Stimulated activated memory B cell treated with anti-CD40 and anti-IgM and Interleukin-4, amounts not matched to agents 10 μg/mL and 1 μg/mL and 100 μg/mL, for 72 hours (primary cell): ENCODE measurements at regions not wholly inside any gene's neighbourhood (a gene's known extent, or its start where the extent isn't known, plus 50 kb on each side); places are given as distances from the start of the nearest gene placed in this dataset.

Source experiments
- ATAC-seq: fragments of 150-1000 bp; cut with Tn5 transposase; 2 replicates; pipeline ENCODE4 v1.10.0; 2021
- H3K27ac Mint-ChIP-seq: one replicate; pipeline ENCODE4 v1.8.0; 2022; ENCODE audit warnings: mild to moderate bottlenecking, mixed read lengths
- H3K27me3 Mint-ChIP-seq: one replicate; pipeline ENCODE4 v1.8.0; 2022; ENCODE audit warnings: mixed read lengths
- H3K36me3 Mint-ChIP-seq: one replicate; pipeline ENCODE4 v1.8.0; 2022; ENCODE audit warnings: mixed read lengths
- H3K4me1 Mint-ChIP-seq: one replicate; pipeline ENCODE4 v1.8.0; 2022; ENCODE audit warnings: mixed read lengths
- H3K4me3 Mint-ChIP-seq: one replicate; pipeline ENCODE4 v1.8.0; 2022; ENCODE audit warnings: mild to moderate bottlenecking, moderate library complexity, mixed read lengths
- H3K9me3 Mint-ChIP-seq: one replicate; pipeline ENCODE4 v1.8.0; 2022; ENCODE audit warnings: mixed read lengths

GRCh38 chr6:41404182-41404845 is 68.9 kb downstream of the NCR2 start:
- Mint-ChIP-seq H3K27me3 (peaks cover 43% of the 10 kb centered on the region), H3K9me3 (peaks cover 6% of the 10 kb centered on the region), H3K36me3 (no peaks in the 10 kb centered on the region), H3K4me3 (no peak overlapping the region), H3K27ac (no peak overlapping the region), H3K4me1 (no peaks in the 10 kb centered on the region)
- no peak for ATAC-seq

GRCh38 chr6:41405941-41406727 is 70.7 kb downstream of the NCR2 start:
- no peak for ATAC-seq
- Mint-ChIP-seq H3K27me3 (peaks cover 36% of the 10 kb centered on the region), H3K27ac (no peak overlapping the region), H3K4me1 (no peaks in the 10 kb centered on the region), H3K36me3 (no peaks in the 10 kb centered on the region), H3K9me3 (peaks cover 6% of the 10 kb centered on the region), H3K4me3 (no peak overlapping the region)

GRCh38 chr6:41406728-41407489 is 71.5 kb downstream of the NCR2 start:
- H3K4me1 Mint-ChIP-seq = no peaks in the 10 kb centered on the region
- no peak overlapping the region for H3K4me3 Mint-ChIP-seq
- H3K36me3 Mint-ChIP-seq = no peaks in the 10 kb centered on the region
- H3K27me3 Mint-ChIP-seq = peaks cover 36% of the 10 kb centered on the region
- peaks cover under 1% of the 10 kb centered on the region for H3K9me3 Mint-ChIP-seq
- no peak overlapping the region for H3K27ac Mint-ChIP-seq
- no peak for ATAC-seq

- Mint-ChIP-seq H3K27ac (no peak overlapping the region), H3K9me3 (no peaks in the 10 kb centered on the region), H3K27me3 (peaks cover 35% of the 10 kb centered on the region), H3K36me3 (no peaks in the 10 kb centered on the region), H3K4me1 (no peaks in the 10 kb centered on the region), H3K4me3 (no peak overlapping the region)
- no peak for ATAC-seq
Measured at GRCh38 chr6:41408576-41408975, 73.2 kb downstream of the NCR2 start.

- no peak for ATAC-seq
- H3K36me3 Mint-ChIP-seq = no peaks in the 10 kb centered on the region
- no peaks in the 10 kb centered on the region for H3K4me1 Mint-ChIP-seq
- H3K9me3 Mint-ChIP-seq = no peaks in the 10 kb centered on the region
- H3K4me3 Mint-ChIP-seq = no peak overlapping the region
- H3K27me3 Mint-ChIP-seq = peaks cover 35% of the 10 kb centered on the region
- H3K27ac Mint-ChIP-seq = no peak overlapping the region
Measured at GRCh38 chr6:41408982-41409381, 73.6 kb downstream of the NCR2 start.

- H3K27ac Mint-ChIP-seq = no peak overlapping the region
- no peak for ATAC-seq
Measured at GRCh38 chr6:41409489-41409888, 74.1 kb downstream of the NCR2 start.

GRCh38 chr6:41411961-41412360 is 76.6 kb downstream of the NCR2 start:
- H3K4me1 Mint-ChIP-seq = no peaks in the 10 kb centered on the region
- no peak for ATAC-seq
- no peak overlapping the region for H3K4me3 Mint-ChIP-seq
- peaks cover 46% of the 10 kb centered on the region for H3K27me3 Mint-ChIP-seq
- no peaks in the 10 kb centered on the region for H3K9me3 Mint-ChIP-seq
- no peaks in the 10 kb centered on the region for H3K36me3 Mint-ChIP-seq
- H3K27ac Mint-ChIP-seq = no peak overlapping the region

More at GRCh38 chr6:41409489-41409888, 74.1 kb downstream of the NCR2 start:
- peaks cover 35% of the 10 kb centered on the region for H3K27me3 Mint-ChIP-seq
- H3K36me3 Mint-ChIP-seq = no peaks in the 10 kb centered on the region
- no peaks in the 10 kb centered on the region for H3K9me3 Mint-ChIP-seq
- no peaks in the 10 kb centered on the region for H3K4me1 Mint-ChIP-seq
- H3K4me3 Mint-ChIP-seq = no peak overlapping the region

- Mint-ChIP-seq H3K27ac (no peak overlapping the region), H3K9me3 (no peaks in the 10 kb centered on the region), H3K4me1 (no peaks in the 10 kb centered on the region), H3K36me3 (no peaks in the 10 kb centered on the region), H3K4me3 (no peak overlapping the region), H3K27me3 (peaks cover 59% of the 10 kb centered on the region)
- ATAC-seq = no peak
Measured at GRCh38 chr6:41413250-41413649, 77.8 kb downstream of the NCR2 start.

GRCh38 chr6:41416501-41416837 is 81.1 kb downstream of the NCR2 start:
- no peaks in the 10 kb centered on the region for H3K36me3 Mint-ChIP-seq
- no peak overlapping the region for H3K4me3 Mint-ChIP-seq
- peaks cover 3% of the 10 kb centered on the region for H3K9me3 Mint-ChIP-seq
- peaks cover 69% of the 10 kb centered on the region for H3K27me3 Mint-ChIP-seq
- H3K4me1 Mint-ChIP-seq = no peaks in the 10 kb centered on the region
- ATAC-seq = no peak
- H3K27ac Mint-ChIP-seq = no peak overlapping the region

- H3K27me3 Mint-ChIP-seq = peaks cover 54% of the 10 kb centered on the region
Measured at GRCh38 chr6:41418741-41419140, 83.3 kb downstream of the NCR2 start.

GRCh38 chr6:41419385-41419784 is 84.0 kb downstream of the NCR2 start:
- Mint-ChIP-seq H3K4me3 (no peak overlapping the region), H3K27me3 (peaks cover 48% of the 10 kb centered on the region), H3K36me3 (no peaks in the 10 kb centered on the region), H3K9me3 (peaks cover 3% of the 10 kb centered on the region), H3K4me1 (no peaks in the 10 kb centered on the region), H3K27ac (no peak overlapping the region)
- no peak for ATAC-seq

More at GRCh38 chr6:41418741-41419140, 83.3 kb downstream of the NCR2 start:
- Mint-ChIP-seq H3K4me3 (no peak overlapping the region), H3K9me3 (peaks cover 3% of the 10 kb centered on the region), H3K36me3 (no peaks in the 10 kb centered on the region), H3K27ac (no peak overlapping the region), H3K4me1 (no peaks in the 10 kb centered on the region)
- ATAC-seq = no peak

- Mint-ChIP-seq H3K27ac (no peak overlapping the region), H3K36me3 (no peaks in the 10 kb centered on the region), H3K27me3 (peaks cover 40% of the 10 kb centered on the region), H3K4me3 (no peak overlapping the region), H3K9me3 (peaks cover 3% of the 10 kb centered on the region), H3K4me1 (no peaks in the 10 kb centered on the region)
- no peak for ATAC-seq
Measured at GRCh38 chr6:41420186-41420585, 84.8 kb downstream of the NCR2 start.

- Mint-ChIP-seq H3K27me3 (peaks cover 21% of the 10 kb centered on the region), H3K4me3 (no peak overlapping the region), H3K36me3 (no peaks in the 10 kb centered on the region), H3K27ac (no peak overlapping the region), H3K9me3 (peaks cover 3% of the 10 kb centered on the region), H3K4me1 (no peaks in the 10 kb centered on the region)
- ATAC-seq = no peak
Measured at GRCh38 chr6:41422161-41422560, 86.8 kb downstream of the NCR2 start.

GRCh38 chr6:41423002-41423401 is 87.6 kb downstream of the NCR2 start:
- no peaks in the 10 kb centered on the region for H3K36me3 Mint-ChIP-seq
- no peak for ATAC-seq
- H3K9me3 Mint-ChIP-seq = peaks cover 3% of the 10 kb centered on the region
- H3K4me3 Mint-ChIP-seq = no peak overlapping the region
- H3K27ac Mint-ChIP-seq = no peak overlapping the region
- H3K4me1 Mint-ChIP-seq = no peaks in the 10 kb centered on the region
- H3K27me3 Mint-ChIP-seq = peaks cover 13% of the 10 kb centered on the region

- no peaks in the 10 kb centered on the region for H3K36me3 Mint-ChIP-seq
- H3K4me3 Mint-ChIP-seq = no peak overlapping the region
- no peaks in the 10 kb centered on the region for H3K9me3 Mint-ChIP-seq
- H3K27ac Mint-ChIP-seq = no peak overlapping the region
- peak; percentile 48 for ATAC-seq
- H3K4me1 Mint-ChIP-seq = peaks cover 11% of the 10 kb centered on the region
- no peaks in the 10 kb centered on the region for H3K27me3 Mint-ChIP-seq
Measured at GRCh38 chr6:41424370-41425058, 89.1 kb downstream of the NCR2 start.
